ENCODE measurements at regions not wholly inside any gene's neighbourhood (a gene's known extent, or its start where the extent isn't known, plus 50 kb on each side); places are given as distances from the start of the nearest gene placed in this dataset.
A peak's percentile ranks its signal among the peaks of the same experiment; 100 is the strongest.

DNA sequence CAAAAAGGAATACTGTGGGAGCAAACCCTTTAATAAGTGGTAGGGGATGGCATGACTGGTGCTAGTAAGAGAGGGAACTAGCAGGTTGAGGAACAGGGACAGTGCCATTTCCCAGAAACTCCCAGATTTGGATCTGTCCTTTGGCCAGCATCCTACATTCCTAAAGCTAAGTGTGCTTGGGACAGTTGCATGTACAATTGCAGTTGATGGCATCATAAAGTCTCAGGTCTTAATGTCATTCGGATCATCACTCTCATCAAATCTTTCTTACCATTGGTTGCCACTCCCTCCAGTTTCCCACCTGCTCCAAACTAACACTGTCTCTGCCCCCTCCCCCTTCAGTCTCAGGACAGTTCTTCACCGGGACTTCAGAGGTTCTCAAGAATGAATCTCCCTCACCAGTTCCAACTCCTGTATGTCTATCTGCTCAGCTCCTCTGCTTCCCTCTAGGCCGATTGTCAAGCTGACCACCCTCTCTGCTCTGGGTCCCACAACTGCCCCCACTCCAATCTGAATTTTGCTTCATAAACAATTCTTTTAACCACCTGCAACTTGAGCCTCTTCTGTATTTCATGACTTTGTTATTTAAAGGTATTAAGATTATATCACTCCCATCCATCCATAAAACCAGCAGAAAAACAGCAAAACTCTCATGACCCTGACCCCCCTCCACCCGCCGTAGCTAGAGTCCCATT lies 260.8 kb downstream of the CGGBP1 start:
- Histone ChIP-seq H3K27me3 (replicated peaks; ENCODE audit: insufficient read depth, low read depth, low read length, poor library complexity) (no peaks in the 10 kb centered on the region), H3K36me3 (ENCODE audit: insufficient read depth, low read length, poor library complexity, severe bottlenecking) (no peaks in the 10 kb centered on the region), H3K9me3 (ENCODE audit: low read depth, low read length, poor library complexity, severe bottlenecking) (no peaks in the 10 kb centered on the region), H3K4me1 (ENCODE audit: insufficient read depth, low read length, poor library complexity, severe bottlenecking) (peaks cover 42% of the 10 kb centered on the region), H3K27ac (ENCODE audit: low read depth, low read length, poor library complexity, severe bottlenecking) (peak overlapping the region; percentile 44), H3K4me3 (ENCODE audit: low read depth, low read length, poor library complexity, severe bottlenecking) (no peak overlapping the region)
- intact Hi-C loops (cut with micrococcal nuclease; ENCODE audit: unreplicated experiment): loop anchor here (10.0 kb wide), 1 partner anchor 443 kb away; no protein-coding TSS in a partner anchor
- CTCF ChIA-PET: interaction anchor here (0.7 kb wide), 1 partner anchor 19 kb away, joined by 4 read pairs; no protein-coding TSS in a partner anchor
- TF ChIP-seq EZH2 (IDR thresholded peaks at IDR 0.05; ENCODE audit: borderline replicate concordance, low read depth, low read length, poor library complexity, severe bottlenecking) (no peak), CTCF (conservative IDR thresholded peaks at IDR 0.05; ENCODE audit: low read depth, low read length) (no peak)
- peak; percentile 21 for DNase-seq (ENCODE audit: low spot score)
- no TSS peak for BruUV-seq (replicated peaks)
- POLR2A ChIA-PET (ENCODE audit: low non-redundant PET): interaction anchor here (0.6 kb wide), 1 partner anchor 250 kb away, joined by 3 read pairs; no protein-coding TSS in a partner anchor

DNA sequence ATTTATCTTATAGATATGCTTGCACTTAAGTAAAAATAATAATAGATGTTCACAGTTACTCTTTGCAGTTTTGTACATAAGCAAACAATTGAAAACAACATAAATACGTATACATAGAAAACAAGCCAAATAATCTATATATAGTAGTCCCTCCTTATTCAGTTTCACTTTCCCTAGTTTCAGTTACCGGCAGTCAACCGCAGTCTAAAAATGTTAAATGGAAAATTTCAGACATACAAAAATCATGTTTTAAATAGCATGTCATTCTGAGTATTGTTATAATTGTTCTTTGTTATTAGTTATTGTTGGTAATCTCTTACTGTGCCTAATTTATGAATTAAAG lies 262.0 kb downstream of the CGGBP1 start:
- H3K27ac ChIP-seq (ENCODE audit: low read depth, low read length, poor library complexity, severe bottlenecking): peak overlapping the region; percentile 77
- no peaks in the 10 kb centered on the region for H3K27me3 ChIP-seq (replicated peaks; ENCODE audit: insufficient read depth, low read depth, low read length, poor library complexity)
- peak overlapping the region; percentile 15 for H3K4me3 ChIP-seq (ENCODE audit: low read depth, low read length, poor library complexity, severe bottlenecking)
- TF ChIP-seq EZH2 (IDR thresholded peaks at IDR 0.05; ENCODE audit: borderline replicate concordance, low read depth, low read length, poor library complexity, severe bottlenecking): no peak
- no peak for TF ChIP-seq CTCF (conservative IDR thresholded peaks at IDR 0.05; ENCODE audit: low read depth, low read length)
- ChIA-PET POLR2A (ENCODE audit: low non-redundant PET) (no interaction called here), CTCF (no interaction called here)
- peaks cover 42% of the 10 kb centered on the region for H3K4me1 ChIP-seq (ENCODE audit: insufficient read depth, low read length, poor library complexity, severe bottlenecking)
- no TSS peak for BruUV-seq (replicated peaks)
- intact Hi-C loops (cut with micrococcal nuclease; ENCODE audit: unreplicated experiment): loop anchor here (10.0 kb wide), 1 partner anchor 442 kb away; no protein-coding TSS in a partner anchor
- DNase-seq (ENCODE audit: low spot score): no peak
- no peaks in the 10 kb centered on the region for H3K36me3 ChIP-seq (ENCODE audit: insufficient read depth, low read length, poor library complexity, severe bottlenecking)
- no peaks in the 10 kb centered on the region for H3K9me3 ChIP-seq (ENCODE audit: low read depth, low read length, poor library complexity, severe bottlenecking)

GRCh38 chr3:87796137-87796842 lies 262.5 kb downstream of the CGGBP1 start:
- POLR2A ChIA-PET (ENCODE audit: low non-redundant PET): no interaction called here
- BruUV-seq (replicated peaks): no TSS peak
- peak; percentile 23 for DNase-seq (ENCODE audit: low spot score)
- no peaks in the 10 kb centered on the region for H3K9me3 ChIP-seq (ENCODE audit: low read depth, low read length, poor library complexity, severe bottlenecking)
- no peaks in the 10 kb centered on the region for H3K36me3 ChIP-seq (ENCODE audit: insufficient read depth, low read length, poor library complexity, severe bottlenecking)
- TF ChIP-seq CTCF (conservative IDR thresholded peaks at IDR 0.05; ENCODE audit: low read depth, low read length) (no peak), EZH2 (IDR thresholded peaks at IDR 0.05; ENCODE audit: borderline replicate concordance, low read depth, low read length, poor library complexity, severe bottlenecking) (no peak)
- CTCF ChIA-PET: interaction anchor here (0.5 kb wide), 1 partner anchor 1021 kb away, joined by 5 read pairs; no protein-coding TSS in a partner anchor
- intact Hi-C loops (cut with micrococcal nuclease; ENCODE audit: unreplicated experiment): loop anchor here (10.0 kb wide), 1 partner anchor 441 kb away; no protein-coding TSS in a partner anchor
- H3K27me3 ChIP-seq (replicated peaks; ENCODE audit: insufficient read depth, low read depth, low read length, poor library complexity): no peaks in the 10 kb centered on the region
- peak overlapping the region; percentile 77 for H3K27ac ChIP-seq (ENCODE audit: low read depth, low read length, poor library complexity, severe bottlenecking)
- H3K4me1 ChIP-seq (ENCODE audit: insufficient read depth, low read length, poor library complexity, severe bottlenecking): peaks cover 42% of the 10 kb centered on the region
- H3K4me3 ChIP-seq (ENCODE audit: low read depth, low read length, poor library complexity, severe bottlenecking): peak overlapping the region; percentile 15
